Erythroblast (primary cell): ENCODE measurements at regions not wholly inside any gene's neighbourhood (a gene's known extent, or its start where the extent isn't known, plus 50 kb on each side); places are given as distances from the start of the nearest gene placed in this dataset.

ENCODE experiments used
- GATA1 ChIP-seq: IDR thresholded peaks from 2 replicates; pipeline ENCODE4 v1.6.1; 2011; ENCODE audit warnings: low read depth, mild to moderate bottlenecking, control low read depth, low read length, moderate library complexity
- POLR2A ChIP-seq: IDR thresholded peaks from 2 replicates; pipeline ENCODE4 v1.6.1; 2011; ENCODE audit warnings: mild to moderate bottlenecking, low read length

DNA sequence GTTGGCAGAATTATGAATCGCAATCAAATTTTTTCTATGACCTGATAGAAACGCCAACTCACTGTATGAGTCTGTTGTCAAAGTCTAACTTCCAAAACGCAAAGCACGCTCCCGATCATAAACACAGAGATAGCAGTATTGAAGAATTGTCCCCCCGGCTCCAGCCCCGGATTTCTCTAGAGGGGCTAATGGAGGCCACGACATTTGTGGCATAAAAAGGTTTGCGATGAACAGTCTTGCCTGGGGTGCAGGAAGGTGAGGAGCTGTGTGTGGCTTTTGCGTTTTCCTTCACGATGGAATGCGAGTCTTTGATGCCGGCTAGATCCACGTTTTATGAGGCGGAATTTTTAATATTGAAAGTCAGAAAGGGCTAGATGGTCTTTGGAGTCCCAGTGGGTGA lies 183.0 kb downstream of the CRLF2 start:
- TF ChIP-seq POLR2A, result no peak
- no peak for TF ChIP-seq GATA1
